ENCODE measurements at regions not wholly inside any gene's neighbourhood (a gene's known extent, or its start where the extent isn't known, plus 50 kb on each side); places are given as distances from the start of the nearest gene placed in this dataset.

- no peak for TF ChIP-seq CTCF (IDR thresholded peaks at IDR 0.05)
- TF ChIP-seq POLR2A (IDR thresholded peaks at IDR 0.05), result no peak
Observed at GRCh38 chr10:80966326-80966986, 428.8 kb downstream of the SH2D4B start.

All from uterus (tissue), 2 donors.